RPMI7951 (cell line): ENCODE measurements at regions not wholly inside any gene's neighbourhood (a gene's known extent, or its start where the extent isn't known, plus 50 kb on each side); places are given as distances from the start of the nearest gene placed in this dataset.

Experiments
- DNase-seq: peaks from one replicate; pipeline ENCODE4 v3.0.0-alpha.2; 2012; ENCODE audit warnings: low read depth

GRCh38 chr14:76948976-76949375 lies 79.5 kb downstream of the IRF2BPL start:
- no peak for DNase-seq

- DNase-seq: no peak
Observed at GRCh38 chr14:76948213-76948947, 80.1 kb downstream of the IRF2BPL start.

GRCh38 chr14:76947838-76948184 lies 80.7 kb downstream of the IRF2BPL start:
- no peak for DNase-seq

GRCh38 chr14:76947078-76947837 lies 81.2 kb downstream of the IRF2BPL start:
- peak; percentile 93 for DNase-seq

GRCh38 chr14:76946753-76947077 lies 81.8 kb downstream of the IRF2BPL start:
- DNase-seq: no peak

- DNase-seq: no peak
Observed at GRCh38 chr14:76943072-76943471, 85.4 kb downstream of the IRF2BPL start.

GRCh38 chr14:76941946-76942805 lies 86.3 kb downstream of the IRF2BPL start:
- DNase-seq: no peak

GRCh38 chr14:76941544-76941943 lies 87.0 kb downstream of the IRF2BPL start:
- no peak for DNase-seq

- DNase-seq: no peak
Observed at GRCh38 chr14:76940021-76940760, 88.3 kb downstream of the IRF2BPL start.

- DNase-seq: no peak
Observed at GRCh38 chr14:76939015-76939742, 89.3 kb downstream of the IRF2BPL start.

- peak; percentile 65 for DNase-seq
Observed at GRCh38 chr14:76938092-76938500, 90.4 kb downstream of the IRF2BPL start.

GRCh38 chr14:76937181-76938091 lies 91.1 kb downstream of the IRF2BPL start:
- peak; percentile 76 for DNase-seq

- DNase-seq: no peak
Observed at GRCh38 chr14:76936483-76936882, 92.0 kb downstream of the IRF2BPL start.

GRCh38 chr14:76933515-76933914 lies 95.0 kb downstream of the IRF2BPL start:
- DNase-seq: no peak

GRCh38 chr14:76931631-76932402 lies 96.7 kb downstream of the IRF2BPL start:
- DNase-seq: no peak

- no peak for DNase-seq
Observed at GRCh38 chr14:76930549-76930948, 98.0 kb downstream of the IRF2BPL start.

GRCh38 chr14:76929927-76930326 lies 98.6 kb downstream of the IRF2BPL start:
- DNase-seq: peak; percentile 33

GRCh38 chr14:76927971-76928700 lies 100.4 kb downstream of the IRF2BPL start:
- DNase-seq: no peak
